Psoas muscle (tissue), 7 donors: ENCODE measurements at regions not wholly inside any gene's neighbourhood (a gene's known extent, or its start where the extent isn't known, plus 50 kb on each side); places are given as distances from the start of the nearest gene placed in this dataset.
A peak's percentile ranks its signal among the peaks of the same experiment; 100 is the strongest.

Experiments
- ATAC-seq, 4 donors: fragments of 200-7000 bp; cut with Tn5 transposase; one replicate each; pipeline ENCODE4 v1.9.1; 2020; ENCODE audit warnings: moderate library complexity in 3 of 4, mild to moderate bottlenecking in 2 of 4
- DNase-seq, 2 donors: peaks; one replicate each; pipeline ENCODE4 v3.0.0-alpha.2; 2020
- H3K27ac ChIP-seq: fragments of 200-600 bp; one replicate; pipeline ENCODE4 v1.8.0; 2022
- H3K27me3 ChIP-seq, 3 donors: fragments of 200-600 bp in 1 of 3; one replicate each; pipeline versions ENCODE4 v1.6.1 to v1.8.0; 2013 to 2022; ENCODE audit warnings: low read length in 2 of 3, mild to moderate bottlenecking in 2 of 3, moderate library complexity in 1 of 3; ENCODE audit not compliant: insufficient read depth in 3 of 3
- H3K36me3 ChIP-seq, 2 donors: fragments of 200-600 bp in 1 of 2; one replicate each; pipeline versions ENCODE4 v1.6.1 to v1.8.0; 2013 to 2022; ENCODE audit warnings: low read depth in 1 of 2, mild to moderate bottlenecking in 1 of 2, moderate library complexity in 1 of 2; ENCODE audit not compliant: insufficient read depth in 1 of 2
- H3K4me1 ChIP-seq: fragments of 200-600 bp; one replicate; pipeline ENCODE4 v1.8.0; 2022
- H3K4me3 ChIP-seq: fragments of 200-600 bp; one replicate; pipeline ENCODE4 v1.8.0; 2022; ENCODE audit warnings: mild to moderate bottlenecking
- H3K9me3 ChIP-seq: fragments of 200-600 bp; one replicate; pipeline ENCODE4 v1.8.0; 2022
- CTCF ChIP-seq: fragments of 200-600 bp; IDR thresholded peaks from one replicate; pipeline ENCODE4 v1.8.0; 2022; ENCODE audit warnings: antibody characterized with exemption
- WGBS, 3 donors: extraction: QIAGEN DNeasy Blood & Tissue Kit; methylation state at CpG; one replicate each; pipeline versions ENCODE4 v1.1.6 to v1.1.7; 2013; 5-methylcytosine and 5-hydroxymethylcytosine counted together
- intact Hi-C, 2 donors: fragments of 100-400 bp; cut with DNase I; formaldehyde crosslinking; loops; one replicate each; pipeline versions ENCODE4 v1.11.0 to v1.14.2; 2022
- donor health status: healthy with polysubstance abuse.
- donor health status: DM: no; HTN: no; CAD: no; lungs with moderate emphysema.
- donor health status: Bipolar disorder and iron deficiency.
- donor health status: healthy.
- donor health status: DM: yes; HTN: yes; CAD: no.
- donor health status: DM: no; HTN: no; CAD: no.
- donor health status: DM: yes; HTN: yes; CAD: no.

GRCh38 chr1:232878086-232878485, 72.3 kb upstream of the NTPCR start:
- DNase-seq (no peak), ATAC-seq (no peak)
- no peaks in the 10 kb centered on the region for H3K9me3 ChIP-seq
- 55 to 69% (median 55%) methylated on average over 2 of the region's 2 CpGs for WGBS, 3 donors
- H3K4me3 ChIP-seq, result no peak overlapping the region
- H3K36me3 ChIP-seq, result no peaks in the 10 kb centered on the region
- no peaks in the 10 kb centered on the region for H3K27me3 ChIP-seq
- H3K27ac ChIP-seq, result no peak overlapping the region
- no peak for TF ChIP-seq CTCF
- intact Hi-C loops, result no loop called here
- H3K4me1 ChIP-seq, result peaks cover 10% of the 10 kb centered on the region

- Histone ChIP-seq H3K4me1 (peaks cover 10% of the 10 kb centered on the region), H3K27ac (no peak overlapping the region), H3K36me3 (no peaks in the 10 kb centered on the region), H3K4me3 (no peak overlapping the region), H3K27me3 (no peaks in the 10 kb centered on the region), H3K9me3 (no peaks in the 10 kb centered on the region)
- 50 to 56% (median 51%) methylated on average over 3 of the region's 3 CpGs for WGBS, 3 donors
- peak; percentile 33 for TF ChIP-seq CTCF
- ATAC-seq (peak in 1 of 4 donors; percentile 41), DNase-seq (no peak)
- intact Hi-C loops, result no loop called here
These were observed 70.1 kb upstream of the NTPCR start for GRCh38 chr1:232880354-232880753.

- DNase-seq (no peak), ATAC-seq (no peak)
- WGBS, 3 donors, result 86 to 89% (median 89%) methylated on average over 4 of the region's 4 CpGs
- Histone ChIP-seq H3K9me3 (no peaks in the 10 kb centered on the region), H3K4me3 (no peak overlapping the region), H3K27me3 (no peaks in the 10 kb centered on the region), H3K36me3 (no peaks in the 10 kb centered on the region), H3K27ac (no peak overlapping the region), H3K4me1 (no peaks in the 10 kb centered on the region)
- no peak for TF ChIP-seq CTCF
- intact Hi-C loops, result no loop called here
These were observed 66.3 kb upstream of the NTPCR start for GRCh38 chr1:232883992-232884661.

GRCh38 chr1:232886271-232886670, 64.1 kb upstream of the NTPCR start:
- Histone ChIP-seq H3K4me3 (no peak overlapping the region), H3K36me3 (no peaks in the 10 kb centered on the region), H3K9me3 (no peaks in the 10 kb centered on the region), H3K4me1 (peaks cover 7% of the 10 kb centered on the region), H3K27me3 (no peaks in the 10 kb centered on the region), H3K27ac (no peak overlapping the region)
- no peak for TF ChIP-seq CTCF
- intact Hi-C loops, result no loop called here
- no peak for DNase-seq
- WGBS, 3 donors, result 47 to 72% (median 66%) methylated on average over 2 of the region's 2 CpGs
- no peak for ATAC-seq
